OCI-LY7 (cell line): ENCODE measurements at regions not wholly inside any gene's neighbourhood (a gene's known extent, or its start where the extent isn't known, plus 50 kb on each side); places are given as distances from the start of the nearest gene placed in this dataset.

ENCODE experiments used
- CTCF ChIP-seq: fragments of 200-600 bp; sonication (generic); conservative IDR thresholded peaks from 2 replicates; pipeline ENCODE4 v1.5.1; 2014; ENCODE audit warnings: mild to moderate bottlenecking, antibody characterized with exemption, low read length, moderate library complexity, mixed read lengths
- EZH2phosphoT487 ChIP-seq: fragments of 200-600 bp; sonication (generic); IDR thresholded peaks from 2 replicates; pipeline ENCODE4 v1.6.1; 2018; ENCODE audit warnings: low read depth, borderline replicate concordance, mild to moderate bottlenecking, mixed run types, antibody characterized with exemption, low read length, moderate library complexity, mixed read lengths

- no peak for TF ChIP-seq CTCF
- TF ChIP-seq EZH2phosphoT487, result no peak
These were observed 151.5 kb upstream of the SLC38A2 start for GRCh38 chr12:46523863-46524770.
